ENCODE measurements at regions not wholly inside any gene's neighbourhood (a gene's known extent, or its start where the extent isn't known, plus 50 kb on each side); places are given as distances from the start of the nearest gene placed in this dataset.

DNA sequence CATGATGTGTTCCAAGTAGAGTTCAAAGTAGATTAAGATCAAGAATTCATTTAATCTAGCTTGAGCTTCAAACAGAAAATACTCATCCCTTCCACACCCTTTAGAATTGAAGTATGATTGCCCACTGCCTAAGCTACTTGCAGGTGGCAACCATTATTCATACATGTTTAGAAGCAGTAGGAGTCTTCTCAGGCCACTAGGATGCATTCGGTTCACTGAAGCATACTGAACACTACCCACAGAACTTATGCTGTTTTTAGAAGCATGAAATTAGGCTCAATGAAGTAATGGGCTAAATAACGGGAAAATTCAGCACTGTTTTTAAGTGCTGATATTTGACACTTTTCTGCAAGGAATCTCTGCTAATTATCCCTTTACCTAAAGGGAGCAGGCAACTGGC lies 263.4 kb downstream of the DEPDC1B start:
- TF ChIP-seq, protein P1, sequence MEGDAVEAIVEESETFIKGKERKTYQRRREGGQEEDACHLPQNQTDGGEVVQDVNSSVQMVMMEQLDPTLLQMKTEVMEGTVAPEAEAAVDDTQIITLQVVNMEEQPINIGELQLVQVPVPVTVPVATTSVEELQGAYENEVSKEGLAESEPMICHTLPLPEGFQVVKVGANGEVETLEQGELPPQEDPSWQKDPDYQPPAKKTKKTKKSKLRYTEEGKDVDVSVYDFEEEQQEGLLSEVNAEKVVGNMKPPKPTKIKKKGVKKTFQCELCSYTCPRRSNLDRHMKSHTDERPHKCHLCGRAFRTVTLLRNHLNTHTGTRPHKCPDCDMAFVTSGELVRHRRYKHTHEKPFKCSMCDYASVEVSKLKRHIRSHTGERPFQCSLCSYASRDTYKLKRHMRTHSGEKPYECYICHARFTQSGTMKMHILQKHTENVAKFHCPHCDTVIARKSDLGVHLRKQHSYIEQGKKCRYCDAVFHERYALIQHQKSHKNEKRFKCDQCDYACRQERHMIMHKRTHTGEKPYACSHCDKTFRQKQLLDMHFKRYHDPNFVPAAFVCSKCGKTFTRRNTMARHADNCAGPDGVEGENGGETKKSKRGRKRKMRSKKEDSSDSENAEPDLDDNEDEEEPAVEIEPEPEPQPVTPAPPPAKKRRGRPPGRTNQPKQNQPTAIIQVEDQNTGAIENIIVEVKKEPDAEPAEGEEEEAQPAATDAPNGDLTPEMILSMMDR (IDR thresholded peaks at IDR 0.05) = no peak
- TF ChIP-seq EZH2 (IDR thresholded peaks at IDR 0.05; ENCODE audit: borderline replicate concordance, insufficient read depth, low read depth, low read length, poor library complexity, severe bottlenecking) = no peak
